ENCODE measurements at regions not wholly inside any gene's neighbourhood (a gene's known extent, or its start where the extent isn't known, plus 50 kb on each side); places are given as distances from the start of the nearest gene placed in this dataset.

DNA sequence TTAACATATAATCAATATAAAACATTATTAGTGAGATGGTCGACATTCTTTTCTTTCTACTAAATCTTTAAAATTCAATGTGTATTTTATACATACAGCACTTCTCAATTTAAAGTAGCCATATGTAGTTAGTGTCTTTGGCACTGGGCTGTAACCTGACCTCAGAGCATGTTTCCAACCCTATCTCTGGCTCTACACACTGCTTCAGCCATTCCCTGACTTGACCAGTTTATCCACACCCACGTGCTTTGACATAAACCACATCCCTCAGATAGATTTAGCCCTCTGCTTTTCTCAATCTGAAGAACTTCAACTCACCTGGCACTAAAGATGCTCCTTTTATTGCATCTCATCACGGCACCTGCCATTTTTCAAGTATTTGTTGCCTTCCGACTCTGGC is 58.3 kb downstream of the RGS2 start:
- TF ChIP-seq CTCF (IDR thresholded peaks at IDR 0.05), result no peak
- no peak for TF ChIP-seq POLR2A (IDR thresholded peaks at IDR 0.05)

All from breast epithelium (tissue), 3 donors.